SK-N-SH (cell line): ENCODE measurements at regions not wholly inside any gene's neighbourhood (a gene's known extent, or its start where the extent isn't known, plus 50 kb on each side); places are given as distances from the start of the nearest gene placed in this dataset.

Source experiments
- CTCF ChIA-PET: fragments of 300-600, 350-600 bp; formaldehyde crosslinking; extraction: SDS; loops from one replicate; lab custom pipeline; 2021; lab: Yijun Ruan, JAX
- POLR2A ChIA-PET: fragments of 350-600 bp; sonication (Branson Sonifier 250); formaldehyde crosslinking; extraction: SDS; loops from one replicate; lab custom pipeline; 2020; ENCODE audit warnings: antibody characterized with exemption, inconsistent platforms; lab: Yijun Ruan, JAX
- DNase-seq: peaks from one replicate; pipeline ENCODE4 v3.0.0; 2012
- H2AFZ ChIP-seq: fragments of 200-600 bp; sonication (generic); 2 replicates; pipeline ENCODE4 v1.8.1; 2016; ENCODE audit warnings: antibody characterized with exemption, mild to moderate bottlenecking, low read depth
- H3F3A ChIP-seq: fragments of 200-600 bp; sonication (generic); replicated peaks from 2 replicates; pipeline ENCODE3; 2016; ENCODE audit warnings: antibody characterized with exemption, mild to moderate bottlenecking; ENCODE audit not compliant: insufficient read depth
- H3K27ac ChIP-seq, 2 experiments: fragments of 200-500 bp in 1 of 2; fragments of 200-600 bp in 1 of 2; sonication (Bioruptor generic) in 1 of 2; sonication (generic), shearing (Covaris generic) in 1 of 2; 2 replicates each; pipeline versions ENCODE4 v1.5.1 to v1.6.1; 2014 to 2016; ENCODE audit warnings: low read depth in 2 of 2, inconsistent platforms in 1 of 2, low read length in 1 of 2, mild to moderate bottlenecking in 1 of 2, mixed read lengths in 1 of 2
- H3K27me3 ChIP-seq: fragments of 200-600 bp; sonication (generic), shearing (Covaris generic); 2 replicates; pipeline ENCODE4 v1.6.1; 2016; ENCODE audit warnings: mixed run types; ENCODE audit not compliant: insufficient read depth
- H3K36me3 ChIP-seq, 2 experiments: fragments of 200-500 bp in 1 of 2; fragments of 200-600 bp in 1 of 2; sonication (Bioruptor generic) in 1 of 2; sonication (generic) in 1 of 2; replicated peaks in 1 of 2; 2 replicates each; pipeline versions ENCODE3 to v1.5.1; 2014 to 2016; ENCODE audit warnings: low read length in 1 of 2, mild to moderate bottlenecking in 1 of 2; ENCODE audit not compliant: insufficient read depth in 2 of 2, control insufficient read depth in 1 of 2
- H3K4me1 ChIP-seq, 2 experiments: fragments of 200-500 bp in 1 of 2; fragments of 200-600 bp in 1 of 2; sonication (Bioruptor generic) in 1 of 2; sonication (generic), shearing (Covaris generic) in 1 of 2; 2 replicates each; pipeline versions ENCODE4 v1.5.1 to v1.6.1; 2014 to 2016; ENCODE audit warnings: low read depth in 1 of 2, low read length in 1 of 2, mixed run types in 1 of 2; ENCODE audit not compliant: insufficient read depth in 2 of 2, control insufficient read depth in 1 of 2
- H3K4me2 ChIP-seq: fragments of 200-600 bp; sonication (generic), shearing (Covaris generic); 2 replicates; pipeline ENCODE4 v1.6.1; 2017; ENCODE audit warnings: mixed run types
- H3K4me3 ChIP-seq, 2 experiments: fragments of 200-500 bp in 1 of 2; fragments of 200-600 bp in 1 of 2; sonication (Bioruptor generic) in 1 of 2; sonication (generic), shearing (Covaris generic) in 1 of 2; 2 replicates each; pipeline versions ENCODE4 v1.5.1 to v1.8.1; 2014 to 2016; ENCODE audit warnings: low read depth in 2 of 2, inconsistent platforms in 1 of 2, low read length in 1 of 2, mild to moderate bottlenecking in 1 of 2, mixed read lengths in 1 of 2, moderate library complexity in 1 of 2
- H3K79me2 ChIP-seq: fragments of 200-600 bp; sonication (generic); 2 replicates; pipeline ENCODE4 v1.8.1; 2017; ENCODE audit warnings: mild to moderate bottlenecking; ENCODE audit not compliant: insufficient read depth
- H3K9ac ChIP-seq: fragments of 200-600 bp; sonication (generic); 2 replicates; pipeline ENCODE4 v1.6.1; 2017; ENCODE audit warnings: mixed run types
- H3K9me2 ChIP-seq: fragments of 200-600 bp; sonication (generic); 2 replicates; pipeline ENCODE4 v1.6.1; 2017; ENCODE audit warnings: mixed run types
- H3K9me3 ChIP-seq: fragments of 200-600 bp; sonication (generic); 2 replicates; pipeline ENCODE4 v1.6.1; 2017; ENCODE audit warnings: mixed run types, mild to moderate bottlenecking, moderate library complexity
- H4K20me1 ChIP-seq: fragments of 200-600 bp; sonication (generic); 2 replicates; pipeline ENCODE4 v1.6.1; 2017; ENCODE audit warnings: mild to moderate bottlenecking, mixed run types; ENCODE audit not compliant: insufficient read depth
- CHD2 ChIP-seq: fragments of 150-350 bp; IDR thresholded peaks from 2 replicates; pipeline ENCODE4 v1.6.1; 2018; ENCODE audit warnings: low read length; ENCODE audit not compliant: partially characterized antibody
- EP300 ChIP-seq, 2 experiments: IDR thresholded peaks; 2 replicates each; pipeline versions ENCODE4 v1.4.0 to v1.6.1; 2012; ENCODE audit warnings: borderline replicate concordance in 1 of 2, low read depth in 1 of 2, low read length in 1 of 2
- EZH2phosphoT487 ChIP-seq: fragments of 200-600 bp; sonication (generic); IDR thresholded peaks from 2 replicates; pipeline ENCODE4 v1.6.1; 2017; ENCODE audit warnings: low read depth, mixed run types, mild to moderate bottlenecking, antibody characterized with exemption, moderate library complexity, borderline replicate concordance
- FOSL2 ChIP-seq: IDR thresholded peaks from 2 replicates; pipeline ENCODE4 v1.4.0; 2012; ENCODE audit warnings: low read depth, mild to moderate bottlenecking, moderate library complexity, borderline replicate concordance
- GABPA ChIP-seq: IDR thresholded peaks from 2 replicates; pipeline ENCODE4 v1.4.0; 2012; ENCODE audit warnings: low read depth, mild to moderate bottlenecking
- JUND ChIP-seq: IDR thresholded peaks from 2 replicates; pipeline ENCODE4 v1.4.0; 2012
- MEF2A ChIP-seq: IDR thresholded peaks from 2 replicates; pipeline ENCODE4 v1.4.0; 2012; ENCODE audit warnings: low read depth, borderline replicate concordance
- MXI1 ChIP-seq: IDR thresholded peaks from 2 replicates; pipeline ENCODE4 v1.6.1; 2012; ENCODE audit warnings: mild to moderate bottlenecking, low read depth, low read length, improper control_type of control experiment
- NRF1 ChIP-seq: IDR thresholded peaks from 2 replicates; pipeline ENCODE4 v1.6.1; 2012; ENCODE audit warnings: low read depth, mild to moderate bottlenecking, low read length
- POLR2AphosphoS5 ChIP-seq: IDR thresholded peaks from 2 replicates; pipeline ENCODE4 v1.6.1; 2012; ENCODE audit warnings: low read depth, low read length
- RCOR1 ChIP-seq: fragments of 150-350 bp; IDR thresholded peaks from 2 replicates; pipeline ENCODE4 v1.6.1; 2017; ENCODE audit warnings: antibody characterized with exemption, low read length
- RFX5 ChIP-seq: IDR thresholded peaks from 2 replicates; pipeline ENCODE4 v1.6.1; 2012; ENCODE audit warnings: mild to moderate bottlenecking, improper control_type of control experiment, low read length
- RXRA ChIP-seq: IDR thresholded peaks from 2 replicates; pipeline ENCODE4 v1.4.0; 2012; ENCODE audit warnings: low read depth, mild to moderate bottlenecking, borderline replicate concordance
- SMC3 ChIP-seq: IDR thresholded peaks from 2 replicates; pipeline ENCODE4 v1.6.1; 2012; ENCODE audit warnings: low read depth, low read length, improper control_type of control experiment
- TAF1 ChIP-seq: IDR thresholded peaks from 2 replicates; pipeline ENCODE4 v1.6.1; 2012; ENCODE audit warnings: low read depth, mild to moderate bottlenecking, low read length, moderate library complexity, borderline replicate concordance
- TCF12 ChIP-seq: IDR thresholded peaks from 2 replicates; pipeline ENCODE4 v1.4.0; 2012
- TEAD4 ChIP-seq: IDR thresholded peaks from 2 replicates; pipeline ENCODE4 v1.4.0; 2012; ENCODE audit warnings: mild to moderate bottlenecking, borderline replicate concordance; ENCODE audit not compliant: insufficient read depth
- WGBS: methylation state at CpG from one replicate; pipeline ENCODE4 v1.1.6; 2017; ENCODE audit warnings: low lambda C conversion rate; 5-methylcytosine and 5-hydroxymethylcytosine counted together
- TF ChIP-seq, protein P1 (sequence below): IDR thresholded peaks from 2 replicates; pipeline ENCODE4; 2012
- TF ChIP-seq, protein P2 (sequence below): fragments of 150-350 bp; IDR thresholded peaks from 2 replicates; pipeline ENCODE4 v1.6.1; 2017; ENCODE audit warnings: antibody characterized with exemption, low read length, low read depth, borderline replicate concordance
- TF ChIP-seq, protein P3 (sequence below): IDR thresholded peaks from 2 replicates; pipeline ENCODE4 v1.4.0; 2012; ENCODE audit warnings: low read depth
- TF ChIP-seq, protein P4 (sequence below): IDR thresholded peaks from 2 replicates; pipeline ENCODE4 v1.4.0; 2012; ENCODE audit warnings: low read depth, borderline replicate concordance

DNA sequence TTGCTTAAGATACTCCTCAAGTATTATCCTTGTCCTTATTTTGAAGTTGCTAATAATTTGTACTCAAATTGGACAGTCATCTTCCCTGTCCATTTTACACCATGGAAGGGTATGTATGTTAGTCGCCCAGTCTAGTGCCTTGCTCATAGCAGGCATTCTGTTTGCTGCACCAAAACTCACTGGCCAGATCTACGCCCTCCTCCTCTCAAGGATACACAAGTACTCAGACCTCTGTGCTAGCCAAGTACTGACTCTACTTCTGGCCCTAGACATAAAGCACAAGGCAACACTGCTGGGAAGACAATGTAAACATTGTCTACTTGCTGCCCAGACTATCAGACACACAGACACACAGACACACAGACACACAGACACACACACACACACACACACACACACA, 57.7 kb downstream of the DNAAF9 start:
- no peaks in the 10 kb centered on the region for H3K79me2 ChIP-seq
- no peak for DNase-seq
- no peak overlapping the region for H2AFZ ChIP-seq
- H3K4me3 ChIP-seq, result no peak overlapping the region
- H3K27me3 ChIP-seq, result no peaks in the 10 kb centered on the region
- no peak overlapping the region for H3K4me2 ChIP-seq
- 96% methylated on average over 2 of the region's 2 CpGs for WGBS
- no peaks in the 10 kb centered on the region for H4K20me1 ChIP-seq
- H3F3A ChIP-seq, result no peaks in the 10 kb centered on the region
- no peak overlapping the region for H3K27ac ChIP-seq
- no peaks in the 10 kb centered on the region for H3K4me1 ChIP-seq
- H3K9me3 ChIP-seq, result no peaks in the 10 kb centered on the region
- H3K9me2 ChIP-seq, result no peaks in the 10 kb centered on the region
- POLR2A ChIA-PET, result no interaction called here
- TF ChIP-seq CHD2, result no peak
- TF ChIP-seq TAF1, result no peak
- TF ChIP-seq TCF12, result no peak
- no peak for TF ChIP-seq RCOR1
- no peak for TF ChIP-seq RFX5
- TF ChIP-seq EP300 (IDR thresholded peaks at IDR 0.05; ENCODE audit: borderline replicate concordance in 1 of 2, low read depth in 1 of 2, low read length in 1 of 2), result no peak
- no peak for TF ChIP-seq MEF2A
- no peak for TF ChIP-seq TEAD4
- no peak for TF ChIP-seq SMC3
- CTCF ChIA-PET, result no interaction called here
- peaks cover 28 to 38% of the 10 kb centered on the region in 2 experiments for H3K36me3 ChIP-seq
- H3K9ac ChIP-seq, result no peak overlapping the region

DNA sequence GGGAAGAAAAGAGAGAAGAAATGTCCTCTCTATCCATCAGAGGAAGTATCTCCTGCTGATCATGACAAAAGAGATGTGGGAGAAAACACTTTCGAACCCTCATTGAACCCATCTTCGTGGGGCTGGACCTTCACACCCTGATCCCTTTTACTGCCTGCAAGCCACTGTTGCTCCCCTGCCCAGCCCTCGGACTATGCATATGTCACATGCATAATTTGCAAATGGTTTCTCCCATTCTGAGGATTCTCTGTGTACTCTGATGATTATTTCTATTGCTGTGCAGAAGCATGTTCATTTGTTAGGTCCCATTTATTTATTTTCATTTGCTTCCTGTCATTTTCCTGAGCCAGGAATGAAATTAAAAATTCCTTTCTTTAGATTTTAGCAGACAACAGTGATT, 64.7 kb downstream of the DNAAF9 start:
- no peak overlapping the region for H3K4me2 ChIP-seq
- H3K79me2 ChIP-seq, result no peaks in the 10 kb centered on the region
- H3K9ac ChIP-seq, result no peak overlapping the region
- H4K20me1 ChIP-seq, result no peaks in the 10 kb centered on the region
- H3K9me3 ChIP-seq, result no peaks in the 10 kb centered on the region
- TF ChIP-seq TCF12 (no peak), EP300 (IDR thresholded peaks at IDR 0.05; ENCODE audit: borderline replicate concordance in 1 of 2, low read depth in 1 of 2, low read length in 1 of 2) (no peak), TEAD4 (no peak), FOSL2 (no peak), MXI1 (no peak), POLR2AphosphoS5 (no peak), NRF1 (no peak), GABPA (no peak), TAF1 (no peak), RCOR1 (no peak), JUND (no peak), EZH2phosphoT487 (no peak), RFX5 (no peak), RXRA (no peak), CHD2 (no peak)
- TF ChIP-seq, protein P1, sequence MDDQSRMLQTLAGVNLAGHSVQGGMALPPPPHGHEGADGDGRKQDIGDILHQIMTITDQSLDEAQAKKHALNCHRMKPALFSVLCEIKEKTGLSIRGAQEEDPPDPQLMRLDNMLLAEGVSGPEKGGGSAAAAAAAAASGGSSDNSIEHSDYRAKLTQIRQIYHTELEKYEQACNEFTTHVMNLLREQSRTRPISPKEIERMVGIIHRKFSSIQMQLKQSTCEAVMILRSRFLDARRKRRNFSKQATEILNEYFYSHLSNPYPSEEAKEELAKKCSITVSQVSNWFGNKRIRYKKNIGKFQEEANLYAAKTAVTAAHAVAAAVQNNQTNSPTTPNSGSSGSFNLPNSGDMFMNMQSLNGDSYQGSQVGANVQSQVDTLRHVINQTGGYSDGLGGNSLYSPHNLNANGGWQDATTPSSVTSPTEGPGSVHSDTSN, result no peak
- TF ChIP-seq, protein P2, sequence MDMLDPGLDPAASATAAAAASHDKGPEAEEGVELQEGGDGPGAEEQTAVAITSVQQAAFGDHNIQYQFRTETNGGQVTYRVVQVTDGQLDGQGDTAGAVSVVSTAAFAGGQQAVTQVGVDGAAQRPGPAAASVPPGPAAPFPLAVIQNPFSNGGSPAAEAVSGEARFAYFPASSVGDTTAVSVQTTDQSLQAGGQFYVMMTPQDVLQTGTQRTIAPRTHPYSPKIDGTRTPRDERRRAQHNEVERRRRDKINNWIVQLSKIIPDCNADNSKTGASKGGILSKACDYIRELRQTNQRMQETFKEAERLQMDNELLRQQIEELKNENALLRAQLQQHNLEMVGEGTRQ, result no peak
- TF ChIP-seq, protein P3, sequence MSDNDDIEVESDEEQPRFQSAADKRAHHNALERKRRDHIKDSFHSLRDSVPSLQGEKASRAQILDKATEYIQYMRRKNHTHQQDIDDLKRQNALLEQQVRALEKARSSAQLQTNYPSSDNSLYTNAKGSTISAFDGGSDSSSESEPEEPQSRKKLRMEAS, result no peak
- TF ChIP-seq, protein P4, sequence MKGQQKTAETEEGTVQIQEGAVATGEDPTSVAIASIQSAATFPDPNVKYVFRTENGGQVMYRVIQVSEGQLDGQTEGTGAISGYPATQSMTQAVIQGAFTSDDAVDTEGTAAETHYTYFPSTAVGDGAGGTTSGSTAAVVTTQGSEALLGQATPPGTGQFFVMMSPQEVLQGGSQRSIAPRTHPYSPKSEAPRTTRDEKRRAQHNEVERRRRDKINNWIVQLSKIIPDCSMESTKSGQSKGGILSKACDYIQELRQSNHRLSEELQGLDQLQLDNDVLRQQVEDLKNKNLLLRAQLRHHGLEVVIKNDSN, result no peak
- no peaks in the 10 kb centered on the region for H3K9me2 ChIP-seq
- H3K27me3 ChIP-seq, result no peaks in the 10 kb centered on the region
- CTCF ChIA-PET, result interaction anchor here (0.7 to 1.5 kb wide), 3 partner anchors 10 to 13 kb away, joined by 3 read pairs; no protein-coding TSS in a partner anchor
- no peak overlapping the region for H3K4me3 ChIP-seq
- H3K27ac ChIP-seq, result no peak overlapping the region
- H2AFZ ChIP-seq, result no peak overlapping the region
- 94% methylated on average over 3 of the region's 3 CpGs for WGBS
- POLR2A ChIA-PET, result no interaction called here
- H3K4me1 ChIP-seq, result peaks cover 11% of the 10 kb centered on the region in 2 experiments; a peak in 3 of 4 replicates
- H3K36me3 ChIP-seq, result peaks cover 23 to 69% of the 10 kb centered on the region in 2 experiments
- no peak for DNase-seq
- peaks cover 11% of the 10 kb centered on the region for H3F3A ChIP-seq
